Stomach smooth muscle (tissue), 2 donors: ENCODE measurements at regions not wholly inside any gene's neighbourhood (a gene's known extent, or its start where the extent isn't known, plus 50 kb on each side); places are given as distances from the start of the nearest gene placed in this dataset.

Experiments used
- H3K27ac ChIP-seq: one replicate; pipeline ENCODE4 v1.7.0; 2013; ENCODE audit warnings: mild to moderate bottlenecking, low read length, inconsistent platforms
- H3K27me3 ChIP-seq, 2 donors: one replicate each; pipeline ENCODE4 v1.7.0; 2013; ENCODE audit warnings: low read length in 2 of 2; ENCODE audit not compliant: insufficient read depth in 2 of 2, control insufficient read depth in 1 of 2
- H3K36me3 ChIP-seq, 2 donors: one replicate each; pipeline ENCODE4 v1.7.0; 2013; ENCODE audit warnings: low read length in 2 of 2; ENCODE audit not compliant: control insufficient read depth in 2 of 2, insufficient read depth in 2 of 2
- H3K4me1 ChIP-seq: one replicate; pipeline ENCODE4 v1.7.0; 2013; ENCODE audit warnings: low read length; ENCODE audit not compliant: control insufficient read depth, insufficient read depth
- H3K4me3 ChIP-seq, 2 donors: one replicate each; pipeline ENCODE4 v1.7.0; 2013; ENCODE audit warnings: low read length in 2 of 2
- H3K9ac ChIP-seq, 2 donors: one replicate each; pipeline ENCODE4 v1.7.0; 2013; ENCODE audit warnings: low read length in 2 of 2, mild to moderate bottlenecking in 1 of 2
- H3K9me3 ChIP-seq, 2 donors: one replicate each; pipeline ENCODE4 v1.7.0; 2013; ENCODE audit warnings: low read length in 2 of 2; ENCODE audit not compliant: control insufficient read depth in 2 of 2
- donor health status: healthy.
- donor health status: Pancreatic carcinoma.

DNA sequence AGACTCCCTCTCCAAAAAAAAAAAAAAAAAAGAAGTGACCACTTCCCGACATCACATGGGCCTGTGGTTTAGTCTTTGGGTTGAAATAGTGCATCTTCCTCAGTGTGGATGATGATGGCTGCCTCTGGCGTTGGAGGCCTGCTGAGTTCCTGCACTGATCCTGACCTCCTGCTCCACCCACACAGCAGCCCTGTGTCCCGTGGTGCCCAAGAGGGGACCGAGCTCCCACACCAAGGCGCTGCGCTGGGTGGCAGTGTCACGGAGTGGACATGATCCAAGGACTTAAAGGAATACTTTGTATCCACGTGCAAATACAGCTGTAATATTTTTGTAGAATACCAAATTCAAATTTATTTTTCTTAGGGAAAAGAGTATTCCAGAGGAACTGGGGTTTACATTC lies 109.2 kb upstream of the PHACTR3 start:
- H3K4me1 ChIP-seq = no peaks in the 10 kb centered on the region
- peaks cover 10 to 16% of the 10 kb centered on the region in 2 donors for H3K27me3 ChIP-seq
- no peaks in the 10 kb centered on the region for H3K36me3 ChIP-seq
- H3K4me3 ChIP-seq = no peak overlapping the region
- H3K27ac ChIP-seq = no peak overlapping the region
- no peak overlapping the region for H3K9ac ChIP-seq
- peaks cover 0 to 2% of the 10 kb centered on the region in 2 donors for H3K9me3 ChIP-seq

DNA sequence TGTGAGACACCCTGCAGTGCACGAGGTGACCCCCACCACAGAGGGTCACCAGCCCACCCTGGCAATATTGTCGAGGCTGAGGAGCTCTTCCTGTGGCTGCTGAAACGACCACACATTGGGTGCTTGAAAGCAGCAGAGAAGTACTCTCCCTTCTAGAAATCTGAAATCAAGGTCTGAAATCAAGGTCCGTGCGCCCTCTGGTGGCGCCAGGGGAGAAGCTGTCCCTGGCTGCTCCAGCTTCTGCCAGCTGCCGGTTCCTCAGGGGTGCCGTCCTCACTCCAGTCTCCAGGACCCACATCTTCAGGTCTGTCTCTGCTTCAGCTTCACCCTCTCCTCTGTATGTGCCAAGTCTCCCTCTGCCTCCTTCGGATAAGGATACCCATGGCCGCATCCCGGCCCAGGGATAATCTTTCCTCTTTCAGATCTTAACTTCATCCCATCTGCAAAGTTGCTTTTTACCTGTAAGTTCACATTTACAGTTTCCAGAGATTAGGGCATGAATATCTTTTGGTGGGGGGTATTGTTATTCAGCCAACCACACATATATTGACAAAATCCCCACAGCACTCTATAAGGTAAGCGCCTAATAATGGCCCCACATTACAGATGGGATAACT lies 108.3 kb upstream of the PHACTR3 start:
- Histone ChIP-seq H3K36me3 (no peaks in the 10 kb centered on the region), H3K27ac (no peak overlapping the region), H3K9ac (no peak overlapping the region), H3K9me3 (peaks cover 0 to 2% of the 10 kb centered on the region in 2 donors), H3K4me1 (no peaks in the 10 kb centered on the region), H3K4me3 (no peak overlapping the region), H3K27me3 (peaks cover 10 to 16% of the 10 kb centered on the region in 2 donors)

DNA sequence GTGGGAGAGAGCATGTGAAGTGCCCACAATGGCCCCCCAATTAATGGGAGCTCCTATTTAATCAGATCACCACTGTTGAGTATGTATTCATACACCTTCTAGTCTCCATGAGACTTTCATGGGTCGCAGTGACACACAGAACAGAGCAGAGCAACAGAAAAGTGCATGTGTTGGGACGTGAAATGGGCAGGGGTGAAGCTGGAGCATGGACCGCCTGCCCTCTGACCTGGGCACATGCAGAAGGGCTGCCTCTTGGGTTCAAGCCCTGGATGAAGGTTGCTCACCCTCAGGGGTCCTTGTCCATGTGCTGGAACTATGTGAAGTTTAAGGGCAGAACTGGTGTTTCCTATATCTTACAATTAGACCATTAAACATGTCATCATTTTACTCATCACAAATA lies 106.0 kb upstream of the PHACTR3 start:
- Histone ChIP-seq H3K27me3 (peaks cover 10 to 14% of the 10 kb centered on the region in 2 donors), H3K36me3 (no peaks in the 10 kb centered on the region), H3K9ac (no peak overlapping the region), H3K9me3 (peaks cover 0 to 2% of the 10 kb centered on the region in 2 donors), H3K4me1 (no peaks in the 10 kb centered on the region), H3K4me3 (no peak overlapping the region), H3K27ac (no peak overlapping the region)

DNA sequence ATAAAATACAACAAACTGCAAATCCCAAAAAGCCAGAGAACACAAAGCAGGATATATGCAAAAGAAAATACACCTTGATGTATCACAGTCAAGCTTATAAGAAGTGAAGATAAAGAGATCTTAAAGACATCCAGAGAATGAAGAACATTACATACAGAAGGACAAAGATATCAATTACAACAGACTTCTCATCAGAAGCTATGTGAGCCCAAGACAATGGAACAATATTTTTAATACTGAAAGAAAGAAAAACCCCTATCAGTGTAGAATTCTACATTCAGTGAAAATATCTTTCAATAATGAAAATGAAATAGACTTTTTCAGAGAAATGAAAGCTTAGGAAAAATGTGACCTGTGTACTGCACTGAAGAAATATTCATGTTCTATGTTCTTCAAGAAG lies 104.5 kb upstream of the PHACTR3 start:
- no peak overlapping the region for H3K9ac ChIP-seq
- H3K27me3 ChIP-seq = peaks cover 10 to 12% of the 10 kb centered on the region in 2 donors
- H3K4me1 ChIP-seq = no peaks in the 10 kb centered on the region
- no peak overlapping the region for H3K4me3 ChIP-seq
- no peak overlapping the region for H3K27ac ChIP-seq
- H3K36me3 ChIP-seq = no peaks in the 10 kb centered on the region
- H3K9me3 ChIP-seq = peaks cover 0 to 5% of the 10 kb centered on the region in 2 donors

DNA sequence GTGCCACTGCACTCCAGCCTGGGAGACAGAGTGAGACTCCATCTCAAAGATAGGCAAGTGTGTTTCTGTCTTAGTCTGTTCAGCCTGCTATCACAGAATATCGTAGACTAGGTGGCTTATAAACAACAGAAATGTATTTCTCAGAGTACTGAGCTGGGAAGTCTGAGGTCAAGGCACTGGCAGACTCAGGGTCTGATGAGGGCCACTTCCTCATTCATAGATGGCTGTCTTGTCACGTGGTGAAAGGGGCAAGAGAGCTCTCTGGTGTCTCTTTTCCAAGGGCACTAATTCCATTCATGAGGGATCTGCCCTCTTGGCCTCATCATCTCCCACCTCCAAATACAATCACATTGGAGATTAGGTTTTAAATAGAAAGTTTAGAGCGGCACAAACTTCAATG lies 95.6 kb upstream of the PHACTR3 start:
- Histone ChIP-seq H3K27me3 (peaks cover 0 to 2% of the 10 kb centered on the region in 2 donors), H3K9ac (no peak overlapping the region), H3K4me3 (no peak overlapping the region)

DNA sequence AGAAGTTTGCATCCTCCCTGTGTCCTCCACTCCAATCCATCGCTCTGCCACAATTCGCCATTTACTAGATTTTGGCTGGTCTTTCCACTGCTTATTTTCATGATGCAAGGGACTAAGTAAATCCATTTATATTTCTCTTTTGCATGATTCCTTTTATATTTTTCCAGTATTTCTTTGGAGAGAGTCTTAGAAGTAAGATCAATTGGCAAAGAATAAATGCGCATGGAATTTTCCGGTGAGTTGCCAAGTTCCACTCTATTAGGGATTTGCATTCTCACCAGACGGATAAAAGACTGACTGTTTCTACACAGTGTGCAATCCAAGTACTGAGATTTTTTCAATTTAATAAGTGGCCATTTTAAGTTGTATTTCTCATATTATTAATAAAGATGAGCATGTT lies 91.7 kb upstream of the PHACTR3 start:
- no peaks in the 10 kb centered on the region for H3K9me3 ChIP-seq
- no peaks in the 10 kb centered on the region for H3K4me1 ChIP-seq
- no peak overlapping the region for H3K9ac ChIP-seq
- no peak overlapping the region for H3K27ac ChIP-seq
- H3K27me3 ChIP-seq = peaks cover 15 to 17% of the 10 kb centered on the region in 2 donors
- H3K4me3 ChIP-seq = no peak overlapping the region
- no peaks in the 10 kb centered on the region for H3K36me3 ChIP-seq

More for the DNA sequence above, 95.6 kb upstream of the PHACTR3 start:
- Histone ChIP-seq H3K4me1 (no peaks in the 10 kb centered on the region), H3K27ac (no peak overlapping the region), H3K36me3 (no peaks in the 10 kb centered on the region), H3K9me3 (peaks cover 0 to 3% of the 10 kb centered on the region in 2 donors)

DNA sequence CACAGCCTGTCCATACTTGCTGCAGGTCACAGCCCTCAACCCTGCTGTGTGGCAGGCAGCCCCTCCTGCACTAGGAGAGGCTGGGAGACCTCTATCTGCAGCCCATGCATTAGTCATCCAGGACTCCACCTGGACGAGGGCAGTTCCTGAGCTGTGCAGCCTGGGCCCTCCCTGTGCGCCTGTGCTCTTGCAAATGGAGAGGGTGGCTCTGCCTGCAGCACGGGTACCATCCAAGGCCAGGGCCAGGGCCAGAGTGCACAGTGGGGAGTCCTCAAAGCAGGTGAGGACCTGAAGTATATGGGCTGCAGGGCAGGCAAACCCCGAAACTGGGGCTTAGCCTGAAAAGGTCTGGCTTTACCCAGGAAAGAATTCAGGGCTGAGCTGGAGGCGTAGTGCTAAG lies 89.8 kb upstream of the PHACTR3 start:
- H3K27me3 ChIP-seq = peaks cover 17 to 32% of the 10 kb centered on the region in 2 donors
- H3K36me3 ChIP-seq = no peaks in the 10 kb centered on the region

DNA sequence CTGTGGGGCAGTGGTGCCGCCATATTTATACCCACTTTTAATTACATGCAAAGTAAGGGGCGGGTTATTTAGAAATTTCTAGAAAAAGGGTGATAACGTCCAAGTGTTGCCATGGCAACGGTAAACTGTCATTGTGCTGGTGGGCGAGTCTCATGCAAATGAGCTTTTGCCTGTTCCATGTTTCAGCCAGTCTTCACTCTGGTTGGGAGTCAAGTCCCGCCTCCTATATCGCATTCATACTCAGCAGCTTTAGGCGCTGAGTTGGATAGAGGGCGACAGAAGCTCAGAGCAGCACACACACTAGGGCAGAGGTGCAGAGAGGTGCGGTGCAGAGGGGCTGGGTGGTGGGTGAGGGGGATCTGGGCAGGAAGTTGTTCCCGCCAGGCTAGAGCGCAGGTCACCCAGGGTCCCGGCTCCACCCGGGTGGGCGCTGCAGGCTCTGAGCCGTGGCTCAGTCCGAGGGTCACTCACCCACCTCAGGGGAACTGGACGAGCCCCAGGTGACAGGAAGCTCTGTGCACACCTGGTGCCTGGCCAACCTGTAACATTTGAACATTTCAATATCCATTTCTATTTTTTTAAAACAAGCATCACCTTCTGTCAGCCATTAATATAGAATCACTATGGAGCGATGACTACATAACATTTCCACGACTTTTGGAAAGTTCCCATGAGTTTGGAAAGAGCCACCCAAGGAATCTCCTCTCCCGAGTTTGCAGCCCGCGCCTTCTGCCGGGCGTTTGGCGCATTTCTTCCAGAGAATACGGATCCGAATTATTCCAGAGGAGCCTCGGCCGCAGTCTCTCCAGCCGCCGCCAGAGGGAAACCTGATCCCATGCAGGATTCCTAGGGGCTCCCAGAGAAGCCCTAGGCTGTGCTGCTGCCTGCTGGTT lies 89.1 kb upstream of the PHACTR3 start:
- Histone ChIP-seq H3K36me3 (no peaks in the 10 kb centered on the region), H3K27me3 (peaks cover 22 to 37% of the 10 kb centered on the region in 2 donors), H3K9me3 (no peaks in the 10 kb centered on the region), H3K9ac (no peak overlapping the region), H3K4me3 (no peak overlapping the region), H3K27ac (no peak overlapping the region), H3K4me1 (no peaks in the 10 kb centered on the region)

More for the DNA sequence above, 89.8 kb upstream of the PHACTR3 start:
- Histone ChIP-seq H3K9me3 (no peaks in the 10 kb centered on the region), H3K4me1 (no peaks in the 10 kb centered on the region), H3K4me3 (no peak overlapping the region), H3K9ac (no peak overlapping the region), H3K27ac (no peak overlapping the region)

DNA sequence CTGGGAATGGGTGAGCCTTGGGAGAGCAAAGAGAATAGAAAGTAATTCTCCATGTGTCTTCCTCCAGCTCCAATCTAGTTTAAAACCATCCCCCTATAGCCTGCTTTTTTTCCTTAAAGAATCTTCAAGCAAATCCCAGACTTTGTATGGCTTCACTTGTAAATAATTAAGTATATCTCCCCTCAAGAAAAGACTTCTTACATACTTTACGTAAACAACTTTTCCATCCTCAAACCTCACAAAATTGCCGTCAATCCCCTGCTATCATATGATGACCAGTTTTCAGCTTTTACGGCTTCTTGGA lies 88.5 kb upstream of the PHACTR3 start:
- peaks cover 22 to 39% of the 10 kb centered on the region in 2 donors for H3K27me3 ChIP-seq
- no peak overlapping the region for H3K27ac ChIP-seq
- H3K9me3 ChIP-seq = no peaks in the 10 kb centered on the region
- no peaks in the 10 kb centered on the region for H3K36me3 ChIP-seq
- H3K9ac ChIP-seq = no peak overlapping the region
- no peaks in the 10 kb centered on the region for H3K4me1 ChIP-seq
- no peak overlapping the region for H3K4me3 ChIP-seq

DNA sequence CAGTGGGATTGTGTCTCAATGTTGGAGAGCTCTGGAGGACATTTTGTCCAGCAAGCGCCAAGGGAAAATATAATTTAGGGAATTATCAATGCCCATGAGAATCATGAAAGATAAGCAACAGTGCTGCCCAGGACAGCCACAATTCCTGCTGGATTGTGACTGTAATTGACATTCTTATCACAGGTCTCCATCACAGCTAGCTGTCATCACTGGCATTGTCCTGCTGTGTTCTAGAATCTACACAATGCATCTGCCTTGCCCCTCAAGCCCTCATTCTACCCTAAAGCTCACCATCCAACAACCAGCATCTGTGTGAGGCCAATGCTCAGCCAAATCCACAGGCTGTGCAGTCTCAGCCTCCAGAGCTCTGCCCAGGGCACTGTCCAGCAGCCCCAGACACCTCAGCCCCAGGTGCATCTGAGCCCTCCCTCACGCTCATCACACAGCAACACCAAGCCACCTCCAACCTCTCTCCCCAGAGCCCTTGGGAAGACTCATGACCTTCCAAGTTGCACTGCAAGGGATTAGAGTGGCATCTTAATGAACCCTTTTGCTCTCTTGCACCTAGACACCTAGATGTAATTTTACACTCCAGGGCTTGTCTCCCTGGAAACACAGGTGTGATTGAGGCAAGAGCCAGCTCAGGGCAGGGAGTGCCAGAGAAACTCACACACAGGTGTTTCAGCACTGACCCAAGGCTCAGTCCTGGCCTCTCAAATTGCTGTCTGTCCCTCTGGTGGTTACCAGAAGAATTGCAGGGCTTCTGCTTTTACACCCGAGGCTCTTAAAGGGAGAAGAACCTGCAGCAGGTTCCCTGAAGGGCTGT lies 85.2 kb upstream of the PHACTR3 start:
- Histone ChIP-seq H3K4me1 (no peaks in the 10 kb centered on the region), H3K36me3 (no peaks in the 10 kb centered on the region), H3K9me3 (no peaks in the 10 kb centered on the region), H3K27me3 (peaks cover 20 to 42% of the 10 kb centered on the region in 2 donors), H3K9ac (no peak overlapping the region), H3K4me3 (no peak overlapping the region), H3K27ac (no peak overlapping the region)
